ENCODE measurements at regions not wholly inside any gene's neighbourhood (a gene's known extent, or its start where the extent isn't known, plus 50 kb on each side); places are given as distances from the start of the nearest gene placed in this dataset.
A peak's percentile ranks its signal among the peaks of the same experiment; 100 is the strongest.

- Mint-ChIP-seq H3K27ac (peak overlapping the region; percentile 54), H3K4me1 (peaks cover 9% of the 10 kb centered on the region), H3K36me3 (ENCODE audit: low read depth) (no peaks in the 10 kb centered on the region), H3K27me3 (ENCODE audit: insufficient read depth) (no peaks in the 10 kb centered on the region), H3K9me3 (no peaks in the 10 kb centered on the region), H3K4me3 (no peak overlapping the region)
- Histone ChIP-seq H3K4me3 (ENCODE audit: low read length) (no peak overlapping the region), H3K27me3 (ENCODE audit: control insufficient read depth, insufficient read depth, low read length, poor library complexity, severe bottlenecking) (no peaks in the 10 kb centered on the region), H3K9ac (ENCODE audit: extremely low read depth, low read length, poor library complexity, severe bottlenecking) (no peak overlapping the region), H3K4me1 (ENCODE audit: control insufficient read depth, insufficient read depth, low read length) (no peaks in the 10 kb centered on the region), H3K27ac (ENCODE audit: low read depth, low read length) (no peak overlapping the region), H3K36me3 (ENCODE audit: control insufficient read depth, insufficient read depth, low read length) (no peaks in the 10 kb centered on the region), H3K9me3 (ENCODE audit: control insufficient read depth, low read length) (no peaks in the 10 kb centered on the region)
- DNase-seq, result no peak
- WGBS, 2 experiments (ENCODE audit: insufficient coverage in 1 of 2, insufficient read length in 1 of 2), result 51% methylated on average over 2 of the region's 2 CpGs; no CpG with 5 or more reads in 1 of the 2 experiments
- TF ChIP-seq CTCF (conservative IDR thresholded peaks at IDR 0.05), result no peak
Observed at GRCh38 chr7:49089717-49090116, 165.4 kb downstream of the CDC14C start.

- Mint-ChIP-seq H3K9me3 (no peaks in the 10 kb centered on the region), H3K36me3 (ENCODE audit: low read depth) (no peaks in the 10 kb centered on the region), H3K27ac (no peak overlapping the region), H3K27me3 (ENCODE audit: insufficient read depth) (no peaks in the 10 kb centered on the region), H3K4me3 (no peak overlapping the region), H3K4me1 (peaks cover 17% of the 10 kb centered on the region)
- DNase-seq, result no peak
- Histone ChIP-seq H3K36me3 (ENCODE audit: control insufficient read depth, insufficient read depth, low read length) (no peaks in the 10 kb centered on the region), H3K27me3 (ENCODE audit: control insufficient read depth, insufficient read depth, low read length, poor library complexity, severe bottlenecking) (no peaks in the 10 kb centered on the region), H3K4me1 (ENCODE audit: control insufficient read depth, insufficient read depth, low read length) (no peaks in the 10 kb centered on the region), H3K27ac (ENCODE audit: low read depth, low read length) (no peak overlapping the region), H3K9ac (ENCODE audit: extremely low read depth, low read length, poor library complexity, severe bottlenecking) (no peak overlapping the region), H3K9me3 (ENCODE audit: control insufficient read depth, low read length) (no peaks in the 10 kb centered on the region), H3K4me3 (ENCODE audit: low read length) (no peak overlapping the region)
- TF ChIP-seq CTCF (conservative IDR thresholded peaks at IDR 0.05), result no peak
- WGBS, 2 experiments (ENCODE audit: insufficient coverage in 1 of 2, insufficient read length in 1 of 2), result 86 to 96% methylated on average over 2 to 3 of the region's 3 CpGs
Observed at GRCh38 chr7:49091089-49091488, 166.7 kb downstream of the CDC14C start.

DNA sequence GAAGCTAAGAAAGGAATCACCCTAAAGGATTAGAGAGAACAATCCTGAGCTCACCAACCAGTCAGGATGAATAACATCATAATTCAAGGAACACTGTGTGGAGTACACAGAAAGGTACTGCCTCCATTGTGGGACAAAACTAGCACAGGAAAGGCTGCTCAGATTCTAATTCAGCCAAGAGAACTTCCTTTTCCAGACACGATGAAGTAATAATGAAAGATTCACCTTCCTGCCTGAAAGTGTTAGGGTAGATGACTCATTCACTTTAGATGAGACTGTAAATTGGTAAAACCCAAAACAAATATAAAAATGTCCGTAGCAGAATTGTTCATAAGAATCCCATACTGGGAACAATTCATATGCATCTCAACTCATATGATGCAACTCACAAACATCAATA lies 167.2 kb downstream of the CDC14C start:
- H3K9ac ChIP-seq (ENCODE audit: extremely low read depth, low read length, poor library complexity, severe bottlenecking), result no peak overlapping the region
- H3K9me3 Mint-ChIP-seq, result no peaks in the 10 kb centered on the region
- H3K27me3 ChIP-seq (ENCODE audit: control insufficient read depth, insufficient read depth, low read length, poor library complexity, severe bottlenecking), result no peaks in the 10 kb centered on the region
- H3K4me3 Mint-ChIP-seq, result no peak overlapping the region
- no peaks in the 10 kb centered on the region for H3K9me3 ChIP-seq (ENCODE audit: control insufficient read depth, low read length)
- H3K4me3 ChIP-seq (ENCODE audit: low read length), result no peak overlapping the region
- H3K4me1 Mint-ChIP-seq, result peaks cover 17% of the 10 kb centered on the region
- no peak overlapping the region for H3K27ac Mint-ChIP-seq
- no peak for DNase-seq
- H3K36me3 Mint-ChIP-seq (ENCODE audit: low read depth), result no peaks in the 10 kb centered on the region
- WGBS, 2 experiments (ENCODE audit: insufficient coverage in 1 of 2, insufficient read length in 1 of 2), result 97% methylated on average over 2 of the region's 2 CpGs; no CpG with 5 or more reads in 1 of the 2 experiments
- H3K27me3 Mint-ChIP-seq (ENCODE audit: insufficient read depth), result no peaks in the 10 kb centered on the region
- no peak for TF ChIP-seq CTCF (conservative IDR thresholded peaks at IDR 0.05)
- H3K4me1 ChIP-seq (ENCODE audit: control insufficient read depth, insufficient read depth, low read length), result no peaks in the 10 kb centered on the region
- H3K27ac ChIP-seq (ENCODE audit: low read depth, low read length), result no peak overlapping the region
- no peaks in the 10 kb centered on the region for H3K36me3 ChIP-seq (ENCODE audit: control insufficient read depth, insufficient read depth, low read length)
